ENCODE measurements at regions not wholly inside any gene's neighbourhood (a gene's known extent, or its start where the extent isn't known, plus 50 kb on each side); places are given as distances from the start of the nearest gene placed in this dataset.

DNA sequence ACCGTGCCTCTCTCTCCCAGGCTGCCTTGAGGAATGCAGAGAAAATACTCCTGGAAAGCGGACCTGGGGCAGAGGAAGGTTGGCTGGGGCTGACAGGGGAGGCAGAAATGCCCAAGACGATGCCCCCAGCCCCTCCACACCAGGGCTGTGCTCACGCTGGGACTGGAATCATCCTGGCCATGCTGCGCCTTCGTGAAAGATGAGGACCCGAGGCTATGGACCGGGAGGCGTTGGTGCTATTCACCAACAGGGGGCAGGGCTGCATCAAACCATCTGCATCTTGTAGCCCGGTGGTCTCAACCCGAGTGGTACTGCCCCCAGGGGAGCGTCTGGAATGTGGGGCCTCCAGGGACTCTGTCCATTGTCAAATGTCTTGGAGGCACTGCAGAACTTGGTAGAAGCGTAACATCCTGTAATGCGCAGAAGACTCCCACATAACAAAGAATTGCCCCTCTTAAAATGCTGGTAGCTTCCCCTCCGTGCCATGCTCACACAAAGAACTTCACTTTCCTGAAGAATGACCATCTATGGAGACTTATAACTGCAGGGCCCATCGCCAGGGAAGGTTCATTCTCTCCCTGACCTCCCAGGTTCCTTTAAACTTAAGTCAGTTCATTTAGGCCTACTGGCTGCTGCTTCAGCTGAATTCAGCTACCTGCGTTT, 251.2 kb downstream of the RRAGC start:
- TF ChIP-seq, protein P1, sequence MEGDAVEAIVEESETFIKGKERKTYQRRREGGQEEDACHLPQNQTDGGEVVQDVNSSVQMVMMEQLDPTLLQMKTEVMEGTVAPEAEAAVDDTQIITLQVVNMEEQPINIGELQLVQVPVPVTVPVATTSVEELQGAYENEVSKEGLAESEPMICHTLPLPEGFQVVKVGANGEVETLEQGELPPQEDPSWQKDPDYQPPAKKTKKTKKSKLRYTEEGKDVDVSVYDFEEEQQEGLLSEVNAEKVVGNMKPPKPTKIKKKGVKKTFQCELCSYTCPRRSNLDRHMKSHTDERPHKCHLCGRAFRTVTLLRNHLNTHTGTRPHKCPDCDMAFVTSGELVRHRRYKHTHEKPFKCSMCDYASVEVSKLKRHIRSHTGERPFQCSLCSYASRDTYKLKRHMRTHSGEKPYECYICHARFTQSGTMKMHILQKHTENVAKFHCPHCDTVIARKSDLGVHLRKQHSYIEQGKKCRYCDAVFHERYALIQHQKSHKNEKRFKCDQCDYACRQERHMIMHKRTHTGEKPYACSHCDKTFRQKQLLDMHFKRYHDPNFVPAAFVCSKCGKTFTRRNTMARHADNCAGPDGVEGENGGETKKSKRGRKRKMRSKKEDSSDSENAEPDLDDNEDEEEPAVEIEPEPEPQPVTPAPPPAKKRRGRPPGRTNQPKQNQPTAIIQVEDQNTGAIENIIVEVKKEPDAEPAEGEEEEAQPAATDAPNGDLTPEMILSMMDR (conservative IDR thresholded peaks at IDR 0.05): peak; percentile 66
- no peak for TF ChIP-seq ZFX (IDR thresholded peaks at IDR 0.05)
